Type B pancreatic cell (in vitro differentiated cells): ENCODE measurements at regions not wholly inside any gene's neighbourhood (a gene's known extent, or its start where the extent isn't known, plus 50 kb on each side); places are given as distances from the start of the nearest gene placed in this dataset.
"Not testable (repeated sequence)": the region's sequence is repeated elsewhere in the genome, so short reads cannot be mapped to it uniquely, and the experiment has no call there.

ENCODE experiments used
- DNase-seq: peaks from one replicate; pipeline ENCODE4 v3.0.0; 2021; ENCODE audit warnings: mixed read lengths; ENCODE audit not compliant: unreplicated experiment; ENCODE audit errors: extremely low spot score
- H3K27ac Mint-ChIP-seq: 2 replicates; pipeline ENCODE4 v1.8.0; 2021; ENCODE audit warnings: mild to moderate bottlenecking, mixed read lengths
- H3K27me3 Mint-ChIP-seq: 2 replicates; pipeline ENCODE4 v1.8.0; 2021; ENCODE audit warnings: mixed read lengths
- H3K36me3 Mint-ChIP-seq: 2 replicates; pipeline ENCODE4 v1.8.0; 2021; ENCODE audit warnings: mixed read lengths
- H3K4me1 Mint-ChIP-seq: one replicate; pipeline ENCODE4 v1.8.0; 2021; ENCODE audit warnings: mixed read lengths; ENCODE audit not compliant: unreplicated experiment
- H3K4me3 Mint-ChIP-seq: 2 replicates; pipeline ENCODE4 v1.8.0; 2021; ENCODE audit warnings: mild to moderate bottlenecking, mixed read lengths
- H3K9me3 Mint-ChIP-seq: 2 replicates; pipeline ENCODE4 v1.8.0; 2021; ENCODE audit warnings: mixed read lengths
- TF ChIP-seq, protein P1 (sequence below): fragments of 200-600 bp; sonication (generic); conservative IDR thresholded peaks from 2 replicates; pipeline ENCODE4 v1.5.0; 2021; ENCODE audit warnings: antibody characterized with exemption, mild to moderate bottlenecking

DNA sequence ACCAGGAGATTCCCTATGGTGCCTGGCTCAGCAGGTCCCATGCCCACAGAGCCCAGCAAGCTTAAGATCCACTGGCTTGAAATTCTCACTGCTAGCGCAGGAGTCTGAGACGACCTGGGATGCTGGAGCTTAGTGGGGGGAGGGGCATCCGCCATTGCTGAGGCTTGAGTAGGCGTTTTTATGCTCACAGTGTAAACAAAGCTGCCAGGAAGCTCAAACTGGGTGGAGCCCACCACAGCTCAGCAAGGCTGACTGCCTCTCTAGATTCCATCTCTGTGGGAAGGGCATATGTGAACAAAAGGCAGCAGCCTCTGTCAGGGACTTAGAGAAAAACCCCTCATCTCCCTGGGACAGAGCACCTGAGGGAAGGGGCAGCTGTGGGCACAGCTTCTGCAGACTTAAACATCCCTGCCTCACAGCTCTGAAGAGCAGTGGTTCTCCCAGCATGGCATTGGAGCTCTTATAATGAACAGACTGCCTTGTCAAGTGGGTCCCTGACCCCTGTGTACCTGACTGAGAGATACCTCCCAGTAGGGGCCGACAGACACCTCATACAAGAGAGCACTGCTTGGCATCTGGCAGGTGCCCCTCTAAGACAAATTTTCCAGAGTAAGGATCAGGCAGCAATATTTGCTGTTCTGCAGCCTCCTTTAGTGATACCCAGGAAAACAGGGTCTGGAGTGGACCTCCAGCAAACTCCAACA lies 231.5 kb upstream of the SETMAR start:
- TF ChIP-seq, protein P1, sequence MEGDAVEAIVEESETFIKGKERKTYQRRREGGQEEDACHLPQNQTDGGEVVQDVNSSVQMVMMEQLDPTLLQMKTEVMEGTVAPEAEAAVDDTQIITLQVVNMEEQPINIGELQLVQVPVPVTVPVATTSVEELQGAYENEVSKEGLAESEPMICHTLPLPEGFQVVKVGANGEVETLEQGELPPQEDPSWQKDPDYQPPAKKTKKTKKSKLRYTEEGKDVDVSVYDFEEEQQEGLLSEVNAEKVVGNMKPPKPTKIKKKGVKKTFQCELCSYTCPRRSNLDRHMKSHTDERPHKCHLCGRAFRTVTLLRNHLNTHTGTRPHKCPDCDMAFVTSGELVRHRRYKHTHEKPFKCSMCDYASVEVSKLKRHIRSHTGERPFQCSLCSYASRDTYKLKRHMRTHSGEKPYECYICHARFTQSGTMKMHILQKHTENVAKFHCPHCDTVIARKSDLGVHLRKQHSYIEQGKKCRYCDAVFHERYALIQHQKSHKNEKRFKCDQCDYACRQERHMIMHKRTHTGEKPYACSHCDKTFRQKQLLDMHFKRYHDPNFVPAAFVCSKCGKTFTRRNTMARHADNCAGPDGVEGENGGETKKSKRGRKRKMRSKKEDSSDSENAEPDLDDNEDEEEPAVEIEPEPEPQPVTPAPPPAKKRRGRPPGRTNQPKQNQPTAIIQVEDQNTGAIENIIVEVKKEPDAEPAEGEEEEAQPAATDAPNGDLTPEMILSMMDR, result no peak
- Mint-ChIP-seq H3K9me3 (peaks cover 7% of the 10 kb centered on the region), H3K27ac (no peak overlapping the region), H3K27me3 (no peaks in the 10 kb centered on the region), H3K4me3 (no peak overlapping the region), H3K36me3 (no peaks in the 10 kb centered on the region), H3K4me1 (peaks cover 12% of the 10 kb centered on the region)
- no peak for DNase-seq

DNA sequence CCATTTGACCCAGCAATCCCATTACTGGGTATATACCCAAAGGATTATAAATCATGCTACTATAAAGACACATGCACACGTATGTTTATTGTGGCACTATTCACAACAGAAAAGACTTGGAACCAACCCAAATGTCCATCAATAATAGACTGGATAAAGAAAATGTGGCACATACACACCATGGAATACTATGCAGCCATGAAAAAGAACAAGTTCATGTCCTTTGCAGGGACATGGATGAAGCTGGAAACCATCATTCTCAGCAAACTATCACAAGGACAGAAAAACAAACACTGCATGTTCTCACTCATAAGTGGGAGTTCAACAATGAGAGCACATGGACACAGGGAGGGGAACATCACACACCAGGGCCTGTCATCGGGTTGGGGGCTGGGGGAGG lies 225.9 kb upstream of the SETMAR start:
- H3K27ac Mint-ChIP-seq, H3K36me3 Mint-ChIP-seq, H3K4me3 Mint-ChIP-seq, H3K27me3 Mint-ChIP-seq, H3K9me3 Mint-ChIP-seq, DNase-seq: not testable (repeated sequence)
- H3K4me1 Mint-ChIP-seq, result peaks cover 23% of the 10 kb centered on the region

DNA sequence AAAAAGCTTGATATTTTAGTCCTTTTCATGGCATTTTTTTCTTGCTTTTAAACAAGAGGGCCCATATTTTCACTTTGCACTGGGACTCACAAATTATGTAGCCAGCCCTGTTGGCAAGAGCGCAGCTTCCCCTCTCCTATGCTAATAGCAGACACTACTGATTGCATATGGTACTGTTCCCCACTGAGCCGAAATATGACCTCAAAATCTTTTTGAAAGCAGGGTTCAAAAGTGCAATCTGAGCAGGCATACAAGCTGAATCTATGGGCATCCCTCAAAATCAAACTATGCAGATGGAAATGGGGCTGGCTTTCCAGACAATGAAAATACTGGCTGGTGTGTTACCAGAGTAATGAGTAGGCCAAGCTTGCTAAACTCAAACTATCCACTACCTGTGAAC lies 225.2 kb upstream of the SETMAR start:
- no peak for DNase-seq
- Mint-ChIP-seq H3K27ac (no peak overlapping the region), H3K9me3 (peaks cover under 1% of the 10 kb centered on the region), H3K27me3 (no peaks in the 10 kb centered on the region), H3K36me3 (no peaks in the 10 kb centered on the region), H3K4me3 (no peak overlapping the region), H3K4me1 (peaks cover 25% of the 10 kb centered on the region)
- TF ChIP-seq, protein P1, result no peak

DNA sequence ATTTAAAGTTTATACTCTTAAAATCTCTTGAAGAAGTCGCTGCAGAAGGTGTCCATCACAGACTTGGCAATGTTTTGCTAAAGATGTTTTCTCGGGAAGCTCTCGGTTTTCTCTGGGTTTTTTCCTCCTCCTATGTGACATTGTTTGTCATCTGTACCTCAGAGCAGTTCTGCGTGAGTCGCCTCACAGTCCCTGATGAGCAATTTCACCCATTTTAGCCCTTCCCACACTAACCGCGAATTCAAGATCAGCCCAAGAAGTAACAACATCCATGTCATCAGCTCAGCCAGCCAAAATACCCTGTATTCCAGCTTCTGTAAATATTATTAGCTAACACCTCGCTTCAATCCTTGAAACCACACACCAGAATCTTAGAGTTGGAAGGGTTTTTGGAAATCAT lies 224.3 kb upstream of the SETMAR start:
- Mint-ChIP-seq H3K4me3 (no peak overlapping the region), H3K36me3 (no peaks in the 10 kb centered on the region), H3K4me1 (peaks cover 29% of the 10 kb centered on the region), H3K27me3 (no peaks in the 10 kb centered on the region), H3K9me3 (no peaks in the 10 kb centered on the region), H3K27ac (no peak overlapping the region)
- TF ChIP-seq, protein P1, result no peak
- no peak for DNase-seq

DNA sequence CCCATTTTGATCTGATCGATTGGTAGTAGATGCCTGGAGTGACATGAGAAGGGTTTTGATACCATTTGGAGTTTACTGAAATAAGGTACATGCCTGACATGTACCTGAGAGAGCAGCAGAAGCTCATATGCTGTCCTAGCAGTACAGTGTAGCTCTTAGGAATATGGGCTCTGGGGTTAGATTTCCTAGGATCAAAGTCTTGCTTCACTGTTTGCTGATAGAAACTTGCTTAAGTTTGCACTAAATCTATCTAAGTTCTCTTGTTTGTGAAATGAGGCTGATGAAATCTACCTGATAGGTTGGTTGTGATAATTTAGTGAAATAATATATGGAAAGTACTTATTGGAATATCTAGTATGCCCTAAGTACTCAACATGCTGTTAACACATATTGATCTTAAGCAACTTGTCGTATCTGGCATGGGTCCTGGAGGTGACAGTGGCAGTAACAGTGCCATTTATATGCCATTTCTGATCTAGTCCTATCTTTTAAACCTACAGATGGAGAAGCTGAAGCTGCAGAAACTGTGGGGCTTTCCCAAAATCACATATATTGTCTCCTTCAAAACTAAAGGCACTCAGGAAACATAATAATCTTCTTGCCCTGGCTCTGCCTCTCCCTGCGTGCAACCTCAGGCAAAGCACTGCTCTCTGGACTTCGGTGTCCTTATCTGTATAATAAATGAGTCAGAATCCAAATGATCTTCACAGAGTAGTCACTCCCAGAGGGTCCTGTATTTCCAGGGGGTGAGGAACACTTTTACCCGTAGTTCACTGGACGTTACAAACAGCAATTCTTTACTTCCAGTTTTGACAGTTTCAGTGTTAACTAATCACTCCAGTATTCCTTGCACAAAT lies 223.6 kb upstream of the SETMAR start:
- Mint-ChIP-seq H3K36me3 (no peaks in the 10 kb centered on the region), H3K4me3 (no peak overlapping the region), H3K27ac (no peak overlapping the region), H3K9me3 (no peaks in the 10 kb centered on the region), H3K4me1 (peaks cover 29% of the 10 kb centered on the region), H3K27me3 (no peaks in the 10 kb centered on the region)
- DNase-seq, result no peak
- TF ChIP-seq, protein P1, result no peak
